Upper lobe of right lung (tissue), 1 donor: ENCODE measurements at regions not wholly inside any gene's neighbourhood (a gene's known extent, or its start where the extent isn't known, plus 50 kb on each side); places are given as distances from the start of the nearest gene placed in this dataset.

ENCODE experiments used
- ATAC-seq: fragments of 200-7000 bp; cut with Tn5 transposase; one replicate; pipeline ENCODE4 v1.9.1; 2020; ENCODE audit warnings: mild to moderate bottlenecking, moderate library complexity
- DNase-seq: peaks from one replicate; pipeline ENCODE4 v3.0.0-alpha.2; 2020
- H3K27ac ChIP-seq: fragments of 200-600 bp; one replicate; pipeline ENCODE4 v1.8.0; 2022
- H3K27me3 ChIP-seq: fragments of 200-600 bp; one replicate; pipeline ENCODE4 v1.8.0; 2022; ENCODE audit warnings: mild to moderate bottlenecking
- H3K36me3 ChIP-seq: fragments of 200-600 bp; one replicate; pipeline ENCODE4 v1.8.0; 2022
- H3K4me1 ChIP-seq: fragments of 200-600 bp; one replicate; pipeline ENCODE4 v1.8.0; 2022
- H3K4me3 ChIP-seq: fragments of 200-600 bp; one replicate; pipeline ENCODE4 v1.8.0; 2022; ENCODE audit warnings: mild to moderate bottlenecking
- H3K9me3 ChIP-seq: fragments of 200-600 bp; one replicate; pipeline ENCODE4 v1.8.0; 2022
- CTCF ChIP-seq: fragments of 200-600 bp; IDR thresholded peaks from one replicate; pipeline ENCODE4 v1.8.0; 2022; ENCODE audit warnings: antibody characterized with exemption
- intact Hi-C: fragments of 100-400 bp; cut with DNase I; formaldehyde crosslinking; loops from one replicate; pipeline ENCODE4 v1.11.0; 2022
- donor health status: DM: no; HTN: yes; CAD: no; lungs with severe emphysema.

- ATAC-seq (no peak), DNase-seq (no peak)
- no peaks in the 10 kb centered on the region for H3K27me3 ChIP-seq
- no peak overlapping the region for H3K4me3 ChIP-seq
- intact Hi-C loops, result no loop called here
- no peak overlapping the region for H3K27ac ChIP-seq
- no peak for TF ChIP-seq CTCF
- no peaks in the 10 kb centered on the region for H3K36me3 ChIP-seq
- no peaks in the 10 kb centered on the region for H3K9me3 ChIP-seq
- no peaks in the 10 kb centered on the region for H3K4me1 ChIP-seq
Observed at GRCh38 chr22:49638788-49639187, 188.9 kb downstream of the BRD1 start.

- TF ChIP-seq CTCF, result no peak
- Histone ChIP-seq H3K36me3 (no peaks in the 10 kb centered on the region), H3K9me3 (no peaks in the 10 kb centered on the region), H3K27ac (no peak overlapping the region), H3K4me1 (no peaks in the 10 kb centered on the region), H3K4me3 (no peak overlapping the region), H3K27me3 (no peaks in the 10 kb centered on the region)
- ATAC-seq, result no peak
- no peak for DNase-seq
- intact Hi-C loops, result no loop called here
Observed at GRCh38 chr22:49638001-49638400, 189.7 kb downstream of the BRD1 start.

GRCh38 chr22:49637255-49637760 is 190.4 kb downstream of the BRD1 start:
- DNase-seq, result no peak
- Histone ChIP-seq H3K27me3 (no peaks in the 10 kb centered on the region), H3K36me3 (no peaks in the 10 kb centered on the region), H3K9me3 (no peaks in the 10 kb centered on the region), H3K4me1 (peaks cover under 1% of the 10 kb centered on the region), H3K27ac (no peak overlapping the region), H3K4me3 (no peak overlapping the region)
- ATAC-seq, result no peak
- intact Hi-C loops, result no loop called here
- TF ChIP-seq CTCF, result no peak

- Histone ChIP-seq H3K36me3 (no peaks in the 10 kb centered on the region), H3K4me3 (no peak overlapping the region), H3K4me1 (peaks cover 5% of the 10 kb centered on the region), H3K9me3 (no peaks in the 10 kb centered on the region), H3K27ac (no peak overlapping the region), H3K27me3 (no peaks in the 10 kb centered on the region)
- ATAC-seq, result no peak
- no peak for TF ChIP-seq CTCF
- intact Hi-C loops, result no loop called here
- DNase-seq, result no peak
Observed at GRCh38 chr22:49636649-49637048, 191.0 kb downstream of the BRD1 start.

- intact Hi-C loops, result no loop called here
- Histone ChIP-seq H3K9me3 (no peaks in the 10 kb centered on the region), H3K4me1 (peaks cover 5% of the 10 kb centered on the region), H3K4me3 (no peak overlapping the region), H3K27me3 (no peaks in the 10 kb centered on the region), H3K27ac (no peak overlapping the region), H3K36me3 (no peaks in the 10 kb centered on the region)
- TF ChIP-seq CTCF, result no peak
- DNase-seq, result no peak
- ATAC-seq, result no peak
Observed at GRCh38 chr22:49636214-49636613, 191.5 kb downstream of the BRD1 start.
